DOHH2 (cell line): ENCODE measurements at regions not wholly inside any gene's neighbourhood (a gene's known extent, or its start where the extent isn't known, plus 50 kb on each side); places are given as distances from the start of the nearest gene placed in this dataset.

ENCODE experiments used
- H3F3A ChIP-seq: fragments of 200-600 bp; sonication (generic), shearing (Covaris generic); 2 replicates; pipeline ENCODE4 v1.6.0; 2016; ENCODE audit warnings: antibody characterized with exemption, mild to moderate bottlenecking; ENCODE audit not compliant: control insufficient read depth, insufficient read depth
- H3K27ac ChIP-seq: fragments of 200-600 bp; sonication (generic); 2 replicates; pipeline ENCODE4 v1.5.1; 2014; ENCODE audit warnings: low read depth, mild to moderate bottlenecking, low read length, moderate library complexity
- H3K27me3 ChIP-seq: fragments of 200-600 bp; sonication (generic); 2 replicates; pipeline ENCODE4 v1.6.1; 2014; ENCODE audit warnings: mild to moderate bottlenecking, low read length, mixed read lengths; ENCODE audit not compliant: control insufficient read depth
- H3K36me3 ChIP-seq: fragments of 200-600 bp; sonication (generic); 2 replicates; pipeline ENCODE4 v1.6.1; 2014; ENCODE audit warnings: mild to moderate bottlenecking, low read length, moderate library complexity, mixed read lengths; ENCODE audit not compliant: control insufficient read depth
- H3K4me1 ChIP-seq: fragments of 200-600 bp; sonication (generic); 2 replicates; pipeline ENCODE4 v1.6.1; 2014; ENCODE audit warnings: mild to moderate bottlenecking, low read length, mixed read lengths; ENCODE audit not compliant: control insufficient read depth
- H3K4me2 ChIP-seq: fragments of 200-600 bp; sonication (generic); 2 replicates; pipeline ENCODE4 v1.6.0; 2014; ENCODE audit warnings: mild to moderate bottlenecking, low read length, moderate library complexity
- H3K4me3 ChIP-seq: fragments of 200-600 bp; sonication (generic); 2 replicates; pipeline ENCODE4 v1.5.1; 2014; ENCODE audit warnings: mild to moderate bottlenecking, low read length, mixed read lengths
- H3K79me2 ChIP-seq: fragments of 200-600 bp; sonication (generic); 2 replicates; pipeline ENCODE4 v1.6.1; 2014; ENCODE audit warnings: mild to moderate bottlenecking, low read length, mixed read lengths; ENCODE audit not compliant: control insufficient read depth
- H3K9me2 ChIP-seq: fragments of 200-600 bp; sonication (generic); replicated peaks from 2 replicates; pipeline ENCODE4 v1.6.1; 2014; ENCODE audit warnings: mild to moderate bottlenecking, low read length, mixed read lengths; ENCODE audit not compliant: control insufficient read depth
- H3K9me3 ChIP-seq: fragments of 200-600 bp; sonication (generic); 2 replicates; pipeline ENCODE4 v1.6.1; 2014; ENCODE audit warnings: antibody characterized with exemption, low read length, mixed read lengths; ENCODE audit not compliant: control insufficient read depth, insufficient read depth
- H4K20me1 ChIP-seq: fragments of 200-600 bp; sonication (generic); 2 replicates; pipeline ENCODE4 v1.6.0; 2014; ENCODE audit warnings: low read depth, mild to moderate bottlenecking, antibody characterized with exemption, low read length, moderate library complexity; ENCODE audit not compliant: control insufficient read depth, insufficient read depth
- EZH2phosphoT487 ChIP-seq: fragments of 200-600 bp; sonication (generic); IDR thresholded peaks from 2 replicates; pipeline ENCODE4 v1.6.1; 2017; ENCODE audit warnings: borderline replicate concordance, mild to moderate bottlenecking, antibody characterized with exemption, low read length, moderate library complexity, mixed read lengths
- TF ChIP-seq, protein P1 (sequence below): fragments of 200-600 bp; sonication (generic); IDR thresholded peaks from one replicate; pipeline ENCODE4 v1.5.1; 2014; ENCODE audit warnings: antibody characterized with exemption, mild to moderate bottlenecking, low read depth, low read length; ENCODE audit not compliant: poor library complexity, severe bottlenecking

DNA sequence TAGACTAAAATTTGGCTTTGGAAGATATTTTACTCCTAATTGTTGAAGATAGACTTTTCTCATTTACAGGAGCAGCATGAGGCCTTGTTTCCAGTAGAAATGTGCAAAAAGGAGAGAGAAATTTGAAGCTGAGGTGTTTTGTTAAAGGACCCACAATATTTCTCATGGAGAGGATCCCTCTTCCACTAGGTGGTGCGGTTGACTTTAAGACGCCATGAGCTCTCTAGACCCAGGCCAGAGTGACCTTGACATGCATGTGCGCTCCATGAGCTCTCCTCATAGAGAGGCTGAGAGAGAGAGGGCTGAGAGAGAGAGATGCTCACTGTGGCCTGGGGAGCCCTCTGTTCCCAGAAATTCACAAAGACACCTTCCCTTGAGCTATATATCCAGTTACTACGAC lies 861.2 kb upstream of the EYS start:
- TF ChIP-seq EZH2phosphoT487: no peak
- TF ChIP-seq, protein P1, sequence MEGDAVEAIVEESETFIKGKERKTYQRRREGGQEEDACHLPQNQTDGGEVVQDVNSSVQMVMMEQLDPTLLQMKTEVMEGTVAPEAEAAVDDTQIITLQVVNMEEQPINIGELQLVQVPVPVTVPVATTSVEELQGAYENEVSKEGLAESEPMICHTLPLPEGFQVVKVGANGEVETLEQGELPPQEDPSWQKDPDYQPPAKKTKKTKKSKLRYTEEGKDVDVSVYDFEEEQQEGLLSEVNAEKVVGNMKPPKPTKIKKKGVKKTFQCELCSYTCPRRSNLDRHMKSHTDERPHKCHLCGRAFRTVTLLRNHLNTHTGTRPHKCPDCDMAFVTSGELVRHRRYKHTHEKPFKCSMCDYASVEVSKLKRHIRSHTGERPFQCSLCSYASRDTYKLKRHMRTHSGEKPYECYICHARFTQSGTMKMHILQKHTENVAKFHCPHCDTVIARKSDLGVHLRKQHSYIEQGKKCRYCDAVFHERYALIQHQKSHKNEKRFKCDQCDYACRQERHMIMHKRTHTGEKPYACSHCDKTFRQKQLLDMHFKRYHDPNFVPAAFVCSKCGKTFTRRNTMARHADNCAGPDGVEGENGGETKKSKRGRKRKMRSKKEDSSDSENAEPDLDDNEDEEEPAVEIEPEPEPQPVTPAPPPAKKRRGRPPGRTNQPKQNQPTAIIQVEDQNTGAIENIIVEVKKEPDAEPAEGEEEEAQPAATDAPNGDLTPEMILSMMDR: no peak
- H3F3A ChIP-seq: no peaks in the 10 kb centered on the region
- no peak overlapping the region for H3K27ac ChIP-seq
- no peaks in the 10 kb centered on the region for H3K79me2 ChIP-seq
- H3K4me2 ChIP-seq: no peak overlapping the region
- H3K36me3 ChIP-seq: no peaks in the 10 kb centered on the region
- no peaks in the 10 kb centered on the region for H3K9me2 ChIP-seq
- H3K4me3 ChIP-seq: no peak overlapping the region
- no peaks in the 10 kb centered on the region for H3K4me1 ChIP-seq
- H3K27me3 ChIP-seq: no peaks in the 10 kb centered on the region
- H4K20me1 ChIP-seq: no peaks in the 10 kb centered on the region
- H3K9me3 ChIP-seq: no peaks in the 10 kb centered on the region

DNA sequence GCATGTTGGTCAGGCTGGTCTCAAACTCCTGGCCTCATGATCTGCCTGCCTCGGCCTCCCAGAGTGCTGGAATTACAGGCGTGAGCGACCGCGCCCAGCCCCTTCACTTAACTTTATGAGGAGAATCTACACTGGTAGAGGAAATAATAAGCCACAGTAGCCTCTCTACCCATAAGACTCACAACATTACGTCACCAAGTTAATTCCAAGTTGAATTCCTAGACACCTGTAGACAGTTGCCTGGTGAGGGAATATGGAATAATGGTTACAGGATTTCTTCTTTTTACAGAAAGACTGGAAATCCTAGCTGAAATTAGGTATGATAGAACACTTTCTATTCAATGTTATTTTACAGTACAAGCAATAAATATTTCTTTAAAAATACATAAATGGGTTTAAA lies 854.5 kb upstream of the EYS start:
- no peaks in the 10 kb centered on the region for H3K27me3 ChIP-seq
- no peaks in the 10 kb centered on the region for H3K9me3 ChIP-seq
- no peaks in the 10 kb centered on the region for H3F3A ChIP-seq
- H3K9me2 ChIP-seq: no peaks in the 10 kb centered on the region
- H3K4me2 ChIP-seq: no peak overlapping the region
- H3K79me2 ChIP-seq: no peaks in the 10 kb centered on the region
- no peaks in the 10 kb centered on the region for H3K36me3 ChIP-seq
- H3K4me3 ChIP-seq: no peak overlapping the region
- H4K20me1 ChIP-seq: no peaks in the 10 kb centered on the region
- TF ChIP-seq, protein P1: no peak
- no peak for TF ChIP-seq EZH2phosphoT487
- no peaks in the 10 kb centered on the region for H3K4me1 ChIP-seq
- no peak overlapping the region for H3K27ac ChIP-seq

DNA sequence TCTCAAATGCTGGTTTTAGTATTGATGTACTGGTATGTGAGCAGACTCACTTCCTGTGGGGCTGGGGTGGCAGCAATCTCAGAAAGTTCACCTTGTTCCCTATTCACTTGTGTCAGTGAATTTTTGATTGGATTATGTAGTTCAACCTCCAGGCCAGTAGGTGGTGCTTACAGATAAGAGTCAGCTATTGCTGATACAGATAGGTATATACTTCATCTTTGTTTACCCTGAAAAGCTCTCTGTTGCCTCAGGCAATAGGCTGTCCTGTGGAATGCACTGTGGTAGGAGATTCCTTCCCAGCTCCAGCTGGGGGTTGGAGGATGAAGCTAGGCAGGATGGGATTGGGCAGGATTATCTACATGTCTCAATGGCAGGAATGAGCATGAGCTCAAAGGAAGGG lies 851.2 kb upstream of the EYS start:
- no peak overlapping the region for H3K4me3 ChIP-seq
- H3K79me2 ChIP-seq: no peaks in the 10 kb centered on the region
- no peaks in the 10 kb centered on the region for H3F3A ChIP-seq
- H4K20me1 ChIP-seq: no peaks in the 10 kb centered on the region
- TF ChIP-seq EZH2phosphoT487: no peak
- TF ChIP-seq, protein P1: peak; percentile 49
- H3K9me3 ChIP-seq: 0 out of 2 replicates have a peak, but pooled peaks cover 5% of the 10 kb centered on the region
- H3K9me2 ChIP-seq: no peaks in the 10 kb centered on the region
- no peak overlapping the region for H3K27ac ChIP-seq
- H3K27me3 ChIP-seq: no peaks in the 10 kb centered on the region
- H3K4me1 ChIP-seq: no peaks in the 10 kb centered on the region
- no peak overlapping the region for H3K4me2 ChIP-seq
- H3K36me3 ChIP-seq: no peaks in the 10 kb centered on the region

DNA sequence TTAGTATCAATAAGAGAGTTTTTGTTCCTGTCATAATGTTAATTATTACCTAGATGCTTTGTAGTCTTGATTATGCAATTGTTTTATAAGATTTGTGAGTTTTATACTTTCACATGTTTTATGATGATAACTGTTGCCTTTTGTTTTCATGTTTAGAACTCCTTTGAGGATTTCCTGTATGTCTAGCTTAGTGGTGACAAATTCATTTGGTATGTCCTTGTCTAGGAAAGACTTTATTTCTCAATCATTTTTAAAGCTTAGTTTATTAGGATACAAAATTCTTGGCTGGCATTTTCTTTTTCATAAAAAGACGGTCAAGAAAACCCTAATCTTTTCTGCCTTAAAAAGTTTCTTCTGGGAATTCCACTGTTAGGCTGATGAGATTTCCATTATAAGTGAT lies 849.9 kb upstream of the EYS start:
- no peaks in the 10 kb centered on the region for H3K27me3 ChIP-seq
- no peak overlapping the region for H3K27ac ChIP-seq
- H3K36me3 ChIP-seq: no peaks in the 10 kb centered on the region
- H3K4me2 ChIP-seq: no peak overlapping the region
- no peaks in the 10 kb centered on the region for H3K4me1 ChIP-seq
- H3K79me2 ChIP-seq: no peaks in the 10 kb centered on the region
- H3K9me3 ChIP-seq: 0 out of 2 replicates have a peak, but pooled peaks cover 5% of the 10 kb centered on the region
- no peak overlapping the region for H3K4me3 ChIP-seq
- TF ChIP-seq, protein P1: no peak
- no peak for TF ChIP-seq EZH2phosphoT487
- H4K20me1 ChIP-seq: no peaks in the 10 kb centered on the region
- H3F3A ChIP-seq: no peaks in the 10 kb centered on the region
- no peaks in the 10 kb centered on the region for H3K9me2 ChIP-seq
